ENCODE measurements at regions not wholly inside any gene's neighbourhood (a gene's known extent, or its start where the extent isn't known, plus 50 kb on each side); places are given as distances from the start of the nearest gene placed in this dataset.

- TF ChIP-seq EZH2phosphoT487 (IDR thresholded peaks at IDR 0.05; ENCODE audit: borderline replicate concordance, low read length) (no peak), CTCF (IDR thresholded peaks at IDR 0.05; ENCODE audit: low read depth, low read length, poor library complexity, severe bottlenecking) (no peak)
- no peaks in the 10 kb centered on the region for H3K79me2 ChIP-seq (ENCODE audit: control insufficient read depth, low read length)
- H3K27ac ChIP-seq (ENCODE audit: low read depth, low read length), result no peak overlapping the region
- no peaks in the 10 kb centered on the region for H3F3A ChIP-seq (ENCODE audit: control insufficient read depth, insufficient read depth)
- no peaks in the 10 kb centered on the region for H3K9me2 ChIP-seq (replicated peaks; ENCODE audit: control insufficient read depth, low read length)
- H3K4me1 ChIP-seq (ENCODE audit: control insufficient read depth, low read length), result no peaks in the 10 kb centered on the region
- H4K20me1 ChIP-seq (ENCODE audit: control insufficient read depth, insufficient read depth, low read depth, low read length), result no peaks in the 10 kb centered on the region
- no peak overlapping the region for H3K4me3 ChIP-seq (ENCODE audit: low read length)
- no peaks in the 10 kb centered on the region for H3K9me3 ChIP-seq (ENCODE audit: control insufficient read depth, insufficient read depth, low read length)
- no peak overlapping the region for H3K4me2 ChIP-seq (ENCODE audit: low read length)
- no peaks in the 10 kb centered on the region for H3K36me3 ChIP-seq (ENCODE audit: control insufficient read depth, low read length)
- no peaks in the 10 kb centered on the region for H3K27me3 ChIP-seq (ENCODE audit: control insufficient read depth, low read length)
These were observed 127.6 kb upstream of the GPC6 start for GRCh38 chr13:93098972-93099371.

GRCh38 chr13:93101226-93101734 is 125.3 kb upstream of the GPC6 start:
- H3F3A ChIP-seq (ENCODE audit: control insufficient read depth, insufficient read depth), result no peaks in the 10 kb centered on the region
- H3K27ac ChIP-seq (ENCODE audit: low read depth, low read length), result no peak overlapping the region
- H3K36me3 ChIP-seq (ENCODE audit: control insufficient read depth, low read length), result no peaks in the 10 kb centered on the region
- H3K27me3 ChIP-seq (ENCODE audit: control insufficient read depth, low read length), result no peaks in the 10 kb centered on the region
- no peak for TF ChIP-seq EZH2phosphoT487 (IDR thresholded peaks at IDR 0.05; ENCODE audit: borderline replicate concordance, low read length)
- TF ChIP-seq CTCF (IDR thresholded peaks at IDR 0.05; ENCODE audit: low read depth, low read length, poor library complexity, severe bottlenecking), result no peak
- no peak overlapping the region for H3K4me3 ChIP-seq (ENCODE audit: low read length)
- no peaks in the 10 kb centered on the region for H3K9me2 ChIP-seq (replicated peaks; ENCODE audit: control insufficient read depth, low read length)
- H3K79me2 ChIP-seq (ENCODE audit: control insufficient read depth, low read length), result no peaks in the 10 kb centered on the region
- no peaks in the 10 kb centered on the region for H4K20me1 ChIP-seq (ENCODE audit: control insufficient read depth, insufficient read depth, low read depth, low read length)
- H3K4me2 ChIP-seq (ENCODE audit: low read length), result no peak overlapping the region
- no peaks in the 10 kb centered on the region for H3K9me3 ChIP-seq (ENCODE audit: control insufficient read depth, insufficient read depth, low read length)
- H3K4me1 ChIP-seq (ENCODE audit: control insufficient read depth, low read length), result no peaks in the 10 kb centered on the region

GRCh38 chr13:93104270-93104669 is 122.3 kb upstream of the GPC6 start:
- Histone ChIP-seq H4K20me1 (ENCODE audit: control insufficient read depth, insufficient read depth, low read depth, low read length) (no peaks in the 10 kb centered on the region), H3K27ac (ENCODE audit: low read depth, low read length) (no peak overlapping the region), H3K4me1 (ENCODE audit: control insufficient read depth, low read length) (no peaks in the 10 kb centered on the region), H3K36me3 (ENCODE audit: control insufficient read depth, low read length) (no peaks in the 10 kb centered on the region), H3K9me3 (ENCODE audit: control insufficient read depth, insufficient read depth, low read length) (no peaks in the 10 kb centered on the region), H3K79me2 (ENCODE audit: control insufficient read depth, low read length) (no peaks in the 10 kb centered on the region), H3K4me2 (ENCODE audit: low read length) (no peak overlapping the region), H3K27me3 (ENCODE audit: control insufficient read depth, low read length) (no peaks in the 10 kb centered on the region), H3K9me2 (replicated peaks; ENCODE audit: control insufficient read depth, low read length) (no peaks in the 10 kb centered on the region), H3F3A (ENCODE audit: control insufficient read depth, insufficient read depth) (no peaks in the 10 kb centered on the region), H3K4me3 (ENCODE audit: low read length) (no peak overlapping the region)
- TF ChIP-seq EZH2phosphoT487 (IDR thresholded peaks at IDR 0.05; ENCODE audit: borderline replicate concordance, low read length) (no peak), CTCF (IDR thresholded peaks at IDR 0.05; ENCODE audit: low read depth, low read length, poor library complexity, severe bottlenecking) (no peak)
